ENCODE measurements at regions not wholly inside any gene's neighbourhood (a gene's known extent, or its start where the extent isn't known, plus 50 kb on each side); places are given as distances from the start of the nearest gene placed in this dataset.

DNA sequence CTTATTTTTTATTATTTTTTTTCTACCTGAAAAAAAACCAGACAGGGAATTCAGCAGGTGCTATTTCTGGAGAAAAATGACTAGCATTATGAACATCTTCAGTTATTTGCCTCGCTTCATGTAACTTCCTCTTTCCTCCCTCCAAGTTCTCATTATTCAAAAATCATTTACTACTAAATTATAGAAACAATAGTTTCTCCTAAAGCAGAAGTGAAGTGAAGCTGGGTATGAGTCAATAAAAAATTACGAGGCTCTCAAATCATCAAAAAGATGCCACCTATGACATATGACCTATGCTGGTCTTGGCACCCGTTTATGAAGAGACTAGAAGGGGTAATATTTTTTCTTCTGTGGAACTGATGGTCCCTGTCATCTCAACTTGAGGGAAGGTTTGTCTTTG is 145.0 kb upstream of the AADAT start:
- Histone ChIP-seq H3K27me3 (replicated peaks; ENCODE audit: insufficient read depth) (no peaks in the 10 kb centered on the region), H3F3A (ENCODE audit: insufficient read depth) (no peaks in the 10 kb centered on the region), H2AFZ (no peak overlapping the region), H4K20me1 (ENCODE audit: insufficient read depth) (no peaks in the 10 kb centered on the region), H3K79me2 (ENCODE audit: insufficient read depth) (no peaks in the 10 kb centered on the region), H3K4me3 (no peak overlapping the region), H3K9ac (no peak overlapping the region), H3K27ac (no peak overlapping the region), H3K4me2 (ENCODE audit: unreplicated experiment) (no peak overlapping the region), H3K9me2 (ENCODE audit: insufficient read depth) (no peaks in the 10 kb centered on the region), H3K36me3 (ENCODE audit: low read depth) (no peaks in the 10 kb centered on the region), H3K4me1 (ENCODE audit: insufficient read depth) (no peaks in the 10 kb centered on the region), H3K9me3 (ENCODE audit: low read depth) (no peaks in the 10 kb centered on the region)
- in situ Hi-C loops (cut with MboI) = no loop called here
- no peak for TF ChIP-seq EZH2phosphoT487 (IDR thresholded peaks at IDR 0.05; ENCODE audit: insufficient read depth, low read depth)
- no peak for DNase-seq
- WGBS, 2 experiments (ENCODE audit: low coverage in 1 of 2, low lambda C conversion rate in 2 of 2, missing lambda C conversion rate in 2 of 2) = 13 to 15% methylated on average over 3 of the region's 3 CpGs

DNA sequence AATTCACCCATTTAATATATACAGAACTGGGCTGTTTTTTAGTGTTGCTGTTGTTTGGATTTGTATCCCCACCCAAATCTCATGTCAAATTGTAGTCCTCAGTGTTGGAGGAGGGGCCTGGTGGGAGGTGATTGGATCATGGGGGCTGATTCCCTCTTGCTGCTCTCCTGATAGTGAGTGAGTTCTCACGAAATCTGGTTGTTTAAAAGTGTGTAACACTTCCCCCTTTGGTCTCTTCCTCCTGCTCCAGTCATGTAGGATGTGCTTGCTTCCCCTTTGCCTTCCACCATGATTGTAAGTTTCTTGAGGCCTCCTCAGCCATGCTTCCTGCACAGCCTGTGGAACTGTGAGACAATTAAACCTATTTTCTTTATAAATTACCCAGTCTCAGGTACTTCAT is 141.6 kb upstream of the AADAT start:
- in situ Hi-C loops (cut with MboI) = no loop called here
- Histone ChIP-seq H3K27ac (no peak overlapping the region), H3K79me2 (ENCODE audit: insufficient read depth) (no peaks in the 10 kb centered on the region), H3K9me2 (ENCODE audit: insufficient read depth) (no peaks in the 10 kb centered on the region), H3K27me3 (replicated peaks; ENCODE audit: insufficient read depth) (no peaks in the 10 kb centered on the region), H3K4me2 (ENCODE audit: unreplicated experiment) (no peak overlapping the region), H2AFZ (no peak overlapping the region), H3F3A (ENCODE audit: insufficient read depth) (no peaks in the 10 kb centered on the region), H3K4me3 (no peak overlapping the region), H3K36me3 (ENCODE audit: low read depth) (no peaks in the 10 kb centered on the region), H3K4me1 (ENCODE audit: insufficient read depth) (no peaks in the 10 kb centered on the region), H3K9me3 (ENCODE audit: low read depth) (no peaks in the 10 kb centered on the region), H4K20me1 (ENCODE audit: insufficient read depth) (no peaks in the 10 kb centered on the region), H3K9ac (no peak overlapping the region)
- TF ChIP-seq EZH2phosphoT487 (IDR thresholded peaks at IDR 0.05; ENCODE audit: insufficient read depth, low read depth) (no peak), EZH2 (IDR thresholded peaks at IDR 0.05; ENCODE audit: insufficient read depth, poor library complexity, severe bottlenecking) (no peak)
- WGBS, 2 experiments (ENCODE audit: low coverage in 1 of 2, low lambda C conversion rate in 2 of 2, missing lambda C conversion rate in 2 of 2) = 0 to 17% methylated on average over 1 of the region's 1 CpG
- DNase-seq = no peak

- H3K36me3 ChIP-seq (ENCODE audit: low read depth) = no peaks in the 10 kb centered on the region
- TF ChIP-seq EZH2 (IDR thresholded peaks at IDR 0.05; ENCODE audit: insufficient read depth, poor library complexity, severe bottlenecking) (no peak), EZH2phosphoT487 (IDR thresholded peaks at IDR 0.05; ENCODE audit: insufficient read depth, low read depth) (no peak)
- no peak overlapping the region for H2AFZ ChIP-seq
- no peaks in the 10 kb centered on the region for H3F3A ChIP-seq (ENCODE audit: insufficient read depth)
- in situ Hi-C loops (cut with MboI) = no loop called here
- H3K9me3 ChIP-seq (ENCODE audit: low read depth) = no peaks in the 10 kb centered on the region
- H3K4me3 ChIP-seq = no peak overlapping the region
- no peak overlapping the region for H3K27ac ChIP-seq
- no peak overlapping the region for H3K4me2 ChIP-seq (ENCODE audit: unreplicated experiment)
- H3K79me2 ChIP-seq (ENCODE audit: insufficient read depth) = no peaks in the 10 kb centered on the region
- H3K9ac ChIP-seq = no peak overlapping the region
- no peaks in the 10 kb centered on the region for H3K9me2 ChIP-seq (ENCODE audit: insufficient read depth)
- DNase-seq = no peak
- WGBS, 2 experiments (ENCODE audit: low coverage in 1 of 2, low lambda C conversion rate in 2 of 2, missing lambda C conversion rate in 2 of 2) = 10 to 18% methylated on average over 5 of the region's 5 CpGs
- no peaks in the 10 kb centered on the region for H3K27me3 ChIP-seq (replicated peaks; ENCODE audit: insufficient read depth)
- no peaks in the 10 kb centered on the region for H3K4me1 ChIP-seq (ENCODE audit: insufficient read depth)
- no peaks in the 10 kb centered on the region for H4K20me1 ChIP-seq (ENCODE audit: insufficient read depth)
Measured at GRCh38 chr4:170230242-170230641, 140.5 kb upstream of the AADAT start.

GRCh38 chr4:170229006-170229405 is 139.2 kb upstream of the AADAT start:
- WGBS, 2 experiments (ENCODE audit: low coverage in 1 of 2, low lambda C conversion rate in 2 of 2, missing lambda C conversion rate in 2 of 2) = 0 to 5% methylated on average over 1 of the region's 1 CpG

DNA sequence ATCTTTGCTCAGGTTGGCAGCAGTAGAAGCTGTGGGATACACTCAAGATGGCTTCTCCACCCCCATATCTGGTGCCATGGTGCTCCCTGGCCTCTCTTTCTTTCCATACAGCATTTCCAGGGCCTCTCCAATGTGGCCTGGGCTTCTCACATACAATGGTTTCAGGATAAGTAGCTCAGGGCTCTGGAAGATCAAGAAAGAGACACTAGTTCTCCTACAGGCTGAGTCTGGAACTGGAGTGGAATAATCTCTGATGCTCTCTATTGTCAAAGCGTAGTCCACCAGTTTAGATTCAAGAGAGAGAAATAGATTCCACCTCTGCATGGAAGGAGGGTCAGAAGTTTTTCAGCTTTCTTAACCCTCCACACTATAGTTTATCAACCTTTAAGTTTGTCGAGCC is 138.2 kb upstream of the AADAT start:
- no peaks in the 10 kb centered on the region for H3K9me3 ChIP-seq (ENCODE audit: low read depth)
- H3K4me2 ChIP-seq (ENCODE audit: unreplicated experiment) = no peak overlapping the region
- no peaks in the 10 kb centered on the region for H3K4me1 ChIP-seq (ENCODE audit: insufficient read depth)
- H3K9ac ChIP-seq = no peak overlapping the region
- H3K9me2 ChIP-seq (ENCODE audit: insufficient read depth) = no peaks in the 10 kb centered on the region
- no peaks in the 10 kb centered on the region for H3K79me2 ChIP-seq (ENCODE audit: insufficient read depth)
- in situ Hi-C loops (cut with MboI) = no loop called here
- no peak overlapping the region for H3K4me3 ChIP-seq
- no peaks in the 10 kb centered on the region for H3K27me3 ChIP-seq (replicated peaks; ENCODE audit: insufficient read depth)
- no peaks in the 10 kb centered on the region for H3F3A ChIP-seq (ENCODE audit: insufficient read depth)
- H3K36me3 ChIP-seq (ENCODE audit: low read depth) = no peaks in the 10 kb centered on the region
- no peak overlapping the region for H3K27ac ChIP-seq
- TF ChIP-seq EZH2phosphoT487 (IDR thresholded peaks at IDR 0.05; ENCODE audit: insufficient read depth, low read depth) = no peak
- TF ChIP-seq EZH2 (IDR thresholded peaks at IDR 0.05; ENCODE audit: insufficient read depth, poor library complexity, severe bottlenecking) = no peak
- no peak overlapping the region for H2AFZ ChIP-seq
- no peaks in the 10 kb centered on the region for H4K20me1 ChIP-seq (ENCODE audit: insufficient read depth)
- WGBS, 2 experiments (ENCODE audit: low coverage in 1 of 2, low lambda C conversion rate in 2 of 2, missing lambda C conversion rate in 2 of 2) = 23% methylated on average over 2 of the region's 2 CpGs
- peak; percentile 2 for DNase-seq

More at GRCh38 chr4:170229006-170229405, 139.2 kb upstream of the AADAT start:
- no peaks in the 10 kb centered on the region for H4K20me1 ChIP-seq (ENCODE audit: insufficient read depth)
- TF ChIP-seq EZH2 (IDR thresholded peaks at IDR 0.05; ENCODE audit: insufficient read depth, poor library complexity, severe bottlenecking) (no peak), EZH2phosphoT487 (IDR thresholded peaks at IDR 0.05; ENCODE audit: insufficient read depth, low read depth) (no peak)
- H3K9me2 ChIP-seq (ENCODE audit: insufficient read depth) = no peaks in the 10 kb centered on the region
- no peaks in the 10 kb centered on the region for H3K27me3 ChIP-seq (replicated peaks; ENCODE audit: insufficient read depth)
- no peak for DNase-seq
- no peaks in the 10 kb centered on the region for H3K4me1 ChIP-seq (ENCODE audit: insufficient read depth)
- H3K36me3 ChIP-seq (ENCODE audit: low read depth) = no peaks in the 10 kb centered on the region
- no peaks in the 10 kb centered on the region for H3K79me2 ChIP-seq (ENCODE audit: insufficient read depth)
- no peaks in the 10 kb centered on the region for H3F3A ChIP-seq (ENCODE audit: insufficient read depth)
- no peaks in the 10 kb centered on the region for H3K9me3 ChIP-seq (ENCODE audit: low read depth)
- no peak overlapping the region for H3K4me2 ChIP-seq (ENCODE audit: unreplicated experiment)
- H3K9ac ChIP-seq = no peak overlapping the region
- H2AFZ ChIP-seq = no peak overlapping the region
- H3K4me3 ChIP-seq = no peak overlapping the region
- in situ Hi-C loops (cut with MboI) = no loop called here
- H3K27ac ChIP-seq = no peak overlapping the region

Measured in GM23248 (cell line).